SK-N-SH (cell line): ENCODE measurements at regions not wholly inside any gene's neighbourhood (a gene's known extent, or its start where the extent isn't known, plus 50 kb on each side); places are given as distances from the start of the nearest gene placed in this dataset.
"Not testable (repeated sequence)": the region's sequence is repeated elsewhere in the genome, so short reads cannot be mapped to it uniquely, and the experiment has no call there.

Experiments
- CTCF ChIA-PET: fragments of 300-600, 350-600 bp; formaldehyde crosslinking; extraction: SDS; loops from one replicate; lab custom pipeline; 2021; lab: Yijun Ruan, JAX
- POLR2A ChIA-PET: fragments of 350-600 bp; sonication (Branson Sonifier 250); formaldehyde crosslinking; extraction: SDS; loops from one replicate; lab custom pipeline; 2020; ENCODE audit warnings: antibody characterized with exemption, inconsistent platforms; lab: Yijun Ruan, JAX
- DNase-seq: peaks from one replicate; pipeline ENCODE4 v3.0.0; 2012
- H2AFZ ChIP-seq: fragments of 200-600 bp; sonication (generic); 2 replicates; pipeline ENCODE4 v1.8.1; 2016; ENCODE audit warnings: antibody characterized with exemption, mild to moderate bottlenecking, low read depth
- H3F3A ChIP-seq: fragments of 200-600 bp; sonication (generic); replicated peaks from 2 replicates; pipeline ENCODE3; 2016; ENCODE audit warnings: antibody characterized with exemption, mild to moderate bottlenecking; ENCODE audit not compliant: insufficient read depth
- H3K27ac ChIP-seq, 2 experiments: fragments of 200-500 bp in 1 of 2; fragments of 200-600 bp in 1 of 2; sonication (Bioruptor generic) in 1 of 2; sonication (generic), shearing (Covaris generic) in 1 of 2; 2 replicates each; pipeline versions ENCODE4 v1.5.1 to v1.6.1; 2014 to 2016; ENCODE audit warnings: low read depth in 2 of 2, inconsistent platforms in 1 of 2, low read length in 1 of 2, mild to moderate bottlenecking in 1 of 2, mixed read lengths in 1 of 2
- H3K27me3 ChIP-seq: fragments of 200-600 bp; sonication (generic), shearing (Covaris generic); 2 replicates; pipeline ENCODE4 v1.6.1; 2016; ENCODE audit warnings: mixed run types; ENCODE audit not compliant: insufficient read depth
- H3K36me3 ChIP-seq, 2 experiments: fragments of 200-500 bp in 1 of 2; fragments of 200-600 bp in 1 of 2; sonication (Bioruptor generic) in 1 of 2; sonication (generic) in 1 of 2; replicated peaks in 1 of 2; 2 replicates each; pipeline versions ENCODE3 to v1.5.1; 2014 to 2016; ENCODE audit warnings: low read length in 1 of 2, mild to moderate bottlenecking in 1 of 2; ENCODE audit not compliant: insufficient read depth in 2 of 2, control insufficient read depth in 1 of 2
- H3K4me1 ChIP-seq, 2 experiments: fragments of 200-500 bp in 1 of 2; fragments of 200-600 bp in 1 of 2; sonication (Bioruptor generic) in 1 of 2; sonication (generic), shearing (Covaris generic) in 1 of 2; 2 replicates each; pipeline versions ENCODE4 v1.5.1 to v1.6.1; 2014 to 2016; ENCODE audit warnings: low read depth in 1 of 2, low read length in 1 of 2, mixed run types in 1 of 2; ENCODE audit not compliant: insufficient read depth in 2 of 2, control insufficient read depth in 1 of 2
- H3K4me2 ChIP-seq: fragments of 200-600 bp; sonication (generic), shearing (Covaris generic); 2 replicates; pipeline ENCODE4 v1.6.1; 2017; ENCODE audit warnings: mixed run types
- H3K4me3 ChIP-seq, 2 experiments: fragments of 200-500 bp in 1 of 2; fragments of 200-600 bp in 1 of 2; sonication (Bioruptor generic) in 1 of 2; sonication (generic), shearing (Covaris generic) in 1 of 2; 2 replicates each; pipeline versions ENCODE4 v1.5.1 to v1.8.1; 2014 to 2016; ENCODE audit warnings: low read depth in 2 of 2, inconsistent platforms in 1 of 2, low read length in 1 of 2, mild to moderate bottlenecking in 1 of 2, mixed read lengths in 1 of 2, moderate library complexity in 1 of 2
- H3K79me2 ChIP-seq: fragments of 200-600 bp; sonication (generic); 2 replicates; pipeline ENCODE4 v1.8.1; 2017; ENCODE audit warnings: mild to moderate bottlenecking; ENCODE audit not compliant: insufficient read depth
- H3K9ac ChIP-seq: fragments of 200-600 bp; sonication (generic); 2 replicates; pipeline ENCODE4 v1.6.1; 2017; ENCODE audit warnings: mixed run types
- H3K9me2 ChIP-seq: fragments of 200-600 bp; sonication (generic); 2 replicates; pipeline ENCODE4 v1.6.1; 2017; ENCODE audit warnings: mixed run types
- H3K9me3 ChIP-seq: fragments of 200-600 bp; sonication (generic); 2 replicates; pipeline ENCODE4 v1.6.1; 2017; ENCODE audit warnings: mixed run types, mild to moderate bottlenecking, moderate library complexity
- H4K20me1 ChIP-seq: fragments of 200-600 bp; sonication (generic); 2 replicates; pipeline ENCODE4 v1.6.1; 2017; ENCODE audit warnings: mild to moderate bottlenecking, mixed run types; ENCODE audit not compliant: insufficient read depth
- ELF1 ChIP-seq: IDR thresholded peaks from 2 replicates; pipeline ENCODE4 v1.4.0; 2012
- JUND ChIP-seq: IDR thresholded peaks from 2 replicates; pipeline ENCODE4 v1.4.0; 2012
- RAD21 ChIP-seq: IDR thresholded peaks from 2 replicates; pipeline ENCODE4 v1.6.1; 2012; ENCODE audit warnings: mild to moderate bottlenecking, low read length
- RFX5 ChIP-seq: IDR thresholded peaks from 2 replicates; pipeline ENCODE4 v1.6.1; 2012; ENCODE audit warnings: mild to moderate bottlenecking, improper control_type of control experiment, low read length
- SMC3 ChIP-seq: IDR thresholded peaks from 2 replicates; pipeline ENCODE4 v1.6.1; 2012; ENCODE audit warnings: low read depth, low read length, improper control_type of control experiment
- TEAD4 ChIP-seq: IDR thresholded peaks from 2 replicates; pipeline ENCODE4 v1.4.0; 2012; ENCODE audit warnings: mild to moderate bottlenecking, borderline replicate concordance; ENCODE audit not compliant: insufficient read depth
- WGBS: methylation state at CpG from one replicate; pipeline ENCODE4 v1.1.6; 2017; ENCODE audit warnings: low lambda C conversion rate; 5-methylcytosine and 5-hydroxymethylcytosine counted together
- TF ChIP-seq, protein P1 (sequence below): fragments of 200-600 bp; sonication (generic); IDR thresholded peaks from 2 replicates; pipeline ENCODE4 v1.6.1; 2017; ENCODE audit warnings: antibody characterized with exemption, mild to moderate bottlenecking, moderate library complexity

DNA sequence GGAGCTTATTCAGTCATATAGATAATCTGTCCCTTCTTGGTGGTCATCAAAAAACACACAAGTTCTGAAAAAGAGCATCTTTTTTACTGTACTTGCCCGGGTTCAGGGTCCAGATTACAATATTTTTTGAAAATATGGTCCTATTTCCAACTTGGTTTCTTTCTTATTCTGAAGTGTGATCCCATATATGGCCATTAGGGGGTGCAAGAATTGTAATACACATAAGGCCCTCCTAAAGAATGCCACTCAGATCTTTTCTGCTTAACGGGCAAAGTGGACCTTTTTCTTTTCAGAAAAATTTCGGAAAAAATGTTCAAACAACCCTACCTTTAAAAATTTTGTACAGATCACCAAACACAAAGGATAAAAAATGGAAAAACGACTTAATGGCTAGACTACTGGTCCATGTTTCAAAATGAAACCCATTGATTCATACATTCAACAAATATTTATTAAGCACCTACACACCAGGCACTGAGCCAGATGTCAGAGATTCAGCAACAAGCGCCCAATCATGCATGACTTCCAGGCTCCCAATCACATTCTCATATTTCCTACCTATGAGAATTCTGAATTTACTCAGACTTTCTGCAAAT is 102.0 kb upstream of the MYRIP start:
- TF ChIP-seq RAD21 (peak; percentile 72), SMC3 (peak; percentile 49), RFX5 (no peak)
- TF ChIP-seq, protein P1, sequence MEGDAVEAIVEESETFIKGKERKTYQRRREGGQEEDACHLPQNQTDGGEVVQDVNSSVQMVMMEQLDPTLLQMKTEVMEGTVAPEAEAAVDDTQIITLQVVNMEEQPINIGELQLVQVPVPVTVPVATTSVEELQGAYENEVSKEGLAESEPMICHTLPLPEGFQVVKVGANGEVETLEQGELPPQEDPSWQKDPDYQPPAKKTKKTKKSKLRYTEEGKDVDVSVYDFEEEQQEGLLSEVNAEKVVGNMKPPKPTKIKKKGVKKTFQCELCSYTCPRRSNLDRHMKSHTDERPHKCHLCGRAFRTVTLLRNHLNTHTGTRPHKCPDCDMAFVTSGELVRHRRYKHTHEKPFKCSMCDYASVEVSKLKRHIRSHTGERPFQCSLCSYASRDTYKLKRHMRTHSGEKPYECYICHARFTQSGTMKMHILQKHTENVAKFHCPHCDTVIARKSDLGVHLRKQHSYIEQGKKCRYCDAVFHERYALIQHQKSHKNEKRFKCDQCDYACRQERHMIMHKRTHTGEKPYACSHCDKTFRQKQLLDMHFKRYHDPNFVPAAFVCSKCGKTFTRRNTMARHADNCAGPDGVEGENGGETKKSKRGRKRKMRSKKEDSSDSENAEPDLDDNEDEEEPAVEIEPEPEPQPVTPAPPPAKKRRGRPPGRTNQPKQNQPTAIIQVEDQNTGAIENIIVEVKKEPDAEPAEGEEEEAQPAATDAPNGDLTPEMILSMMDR = peak; percentile 78
- TF ChIP-seq, all 33 proteins: peak for 3
- Histone ChIP-seq H3K27ac (no peak overlapping the region), H3K9me2 (no peaks in the 10 kb centered on the region), H3K9me3 (no peaks in the 10 kb centered on the region), H3K27me3 (no peaks in the 10 kb centered on the region), H3K9ac (no peak overlapping the region), H2AFZ (no peak overlapping the region), H4K20me1 (no peaks in the 10 kb centered on the region), H3K4me1 (no peaks in the 10 kb centered on the region), H3K36me3 (no peaks in the 10 kb centered on the region), H3F3A (no peaks in the 10 kb centered on the region), H3K79me2 (no peaks in the 10 kb centered on the region), H3K4me2 (no peak overlapping the region), H3K4me3 (no peak overlapping the region; a peak in 1 of 4 replicates)
- peak; percentile 59 for DNase-seq
- ChIA-PET CTCF (interaction anchor here (0.6 to 4.0 kb wide), 9 partner anchors 11 to 472 kb away, joined by 3 to 32 read pairs (median 3); partner anchors contain the start of gene MYRIP), POLR2A (no interaction called here)
- 28% methylated on average over 5 of the region's 5 CpGs for WGBS

DNA sequence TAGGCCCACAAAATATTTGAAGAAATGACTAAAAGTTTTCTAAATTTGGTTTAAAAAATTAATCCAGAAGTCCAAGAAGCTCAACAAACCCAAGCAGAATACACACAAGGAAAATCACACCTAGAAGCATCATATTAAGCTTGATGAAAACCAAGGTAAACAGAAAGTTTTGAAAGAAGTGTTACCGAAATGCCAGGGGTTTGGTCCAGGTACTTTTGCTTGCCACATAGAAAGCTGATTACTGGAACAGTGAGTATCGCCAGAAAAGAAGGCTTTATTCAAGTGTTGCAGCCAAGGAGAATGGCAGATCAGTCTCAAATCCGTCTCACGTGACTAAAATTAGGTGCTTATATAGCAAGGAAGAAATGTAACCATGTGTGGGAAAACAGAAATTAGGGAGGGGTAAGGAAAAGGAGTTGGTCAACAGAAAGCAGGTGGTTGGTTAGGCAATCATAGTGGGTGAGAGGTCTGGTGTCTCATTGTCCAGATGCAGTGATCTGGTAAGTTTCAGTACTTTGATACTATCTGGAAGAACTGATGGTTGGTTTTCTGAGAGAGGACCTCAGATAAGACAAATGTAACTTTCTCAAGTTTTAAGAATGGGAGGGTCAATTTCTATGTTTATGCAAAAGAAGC is 96.9 kb upstream of the MYRIP start:
- 74% methylated on average over 4 of the region's 4 CpGs for WGBS
- H4K20me1 ChIP-seq = no peaks in the 10 kb centered on the region
- DNase-seq = no peak
- H3K36me3 ChIP-seq = no peaks in the 10 kb centered on the region
- H3K4me3 ChIP-seq = no peak overlapping the region
- H3K4me2 ChIP-seq = no peak overlapping the region
- H3K9me3 ChIP-seq = no peaks in the 10 kb centered on the region
- H3K4me1 ChIP-seq = no peaks in the 10 kb centered on the region
- H2AFZ ChIP-seq = no peak overlapping the region
- no peaks in the 10 kb centered on the region for H3K79me2 ChIP-seq
- H3K9ac ChIP-seq = no peak overlapping the region
- CTCF ChIA-PET = interaction anchor here (1.9 kb wide), 1 partner anchor 466 kb away, joined by 8 read pairs; no protein-coding TSS in a partner anchor
- H3K27ac ChIP-seq = no peak overlapping the region
- no peaks in the 10 kb centered on the region for H3K27me3 ChIP-seq
- no peak for TF ChIP-seq ELF1
- no peak for TF ChIP-seq JUND
- no peak for TF ChIP-seq TEAD4
- no peaks in the 10 kb centered on the region for H3K9me2 ChIP-seq
- POLR2A ChIA-PET = no interaction called here
- H3F3A ChIP-seq = no peaks in the 10 kb centered on the region

DNA sequence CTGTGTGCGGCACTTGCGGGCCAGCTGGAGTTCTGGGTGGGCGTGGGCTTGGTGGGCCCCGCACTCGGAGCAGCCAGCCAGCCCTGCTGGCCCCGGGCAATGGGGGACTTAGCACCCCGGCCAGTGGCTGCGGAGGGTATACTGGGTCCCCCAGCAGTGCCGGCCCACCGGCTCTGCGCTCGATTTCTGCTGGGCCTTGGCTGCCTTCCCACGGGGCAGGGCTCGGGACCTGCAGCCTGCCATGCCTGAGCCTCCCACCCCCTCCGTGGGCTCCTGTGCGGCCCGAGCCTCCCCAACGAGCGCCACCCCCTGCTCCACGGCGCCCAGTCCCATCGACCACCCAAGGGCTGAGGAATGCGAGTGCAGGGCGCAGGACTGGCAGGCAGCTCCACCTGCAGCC is 96.1 kb upstream of the MYRIP start:
- CTCF ChIA-PET, H3K27me3 ChIP-seq, H3K36me3 ChIP-seq, H2AFZ ChIP-seq, DNase-seq, H3K9ac ChIP-seq, H3K9me2 ChIP-seq, H3F3A ChIP-seq, H3K4me3 ChIP-seq, H3K79me2 ChIP-seq, H3K9me3 ChIP-seq, H3K27ac ChIP-seq, H3K4me2 ChIP-seq, POLR2A ChIA-PET, H3K4me1 ChIP-seq, H4K20me1 ChIP-seq: not testable (repeated sequence)
- 100% methylated on average over 3 of the region's 24 CpGs for WGBS
